ENCODE measurements at regions not wholly inside any gene's neighbourhood (a gene's known extent, or its start where the extent isn't known, plus 50 kb on each side); places are given as distances from the start of the nearest gene placed in this dataset.
"Not testable (repeated sequence)": the region's sequence is repeated elsewhere in the genome, so short reads cannot be mapped to it uniquely, and the experiment has no call there.

GRCh38 chr3:176839901-176840300 is 357.4 kb downstream of the TBL1XR1 start:
- no peak overlapping the region for H2AFZ ChIP-seq (ENCODE audit: low read depth)
- no peak overlapping the region for H3K4me2 ChIP-seq
- H3K36me3 ChIP-seq (ENCODE audit: insufficient read depth), result no peaks in the 10 kb centered on the region
- no peaks in the 10 kb centered on the region for H3K27me3 ChIP-seq (ENCODE audit: insufficient read depth, low read depth)
- no peak overlapping the region for H3K4me3 ChIP-seq (IDR thresholded peaks at IDR 0.05; ENCODE audit: insufficient read depth, low read depth, low read length)
- TF ChIP-seq, protein P1, sequence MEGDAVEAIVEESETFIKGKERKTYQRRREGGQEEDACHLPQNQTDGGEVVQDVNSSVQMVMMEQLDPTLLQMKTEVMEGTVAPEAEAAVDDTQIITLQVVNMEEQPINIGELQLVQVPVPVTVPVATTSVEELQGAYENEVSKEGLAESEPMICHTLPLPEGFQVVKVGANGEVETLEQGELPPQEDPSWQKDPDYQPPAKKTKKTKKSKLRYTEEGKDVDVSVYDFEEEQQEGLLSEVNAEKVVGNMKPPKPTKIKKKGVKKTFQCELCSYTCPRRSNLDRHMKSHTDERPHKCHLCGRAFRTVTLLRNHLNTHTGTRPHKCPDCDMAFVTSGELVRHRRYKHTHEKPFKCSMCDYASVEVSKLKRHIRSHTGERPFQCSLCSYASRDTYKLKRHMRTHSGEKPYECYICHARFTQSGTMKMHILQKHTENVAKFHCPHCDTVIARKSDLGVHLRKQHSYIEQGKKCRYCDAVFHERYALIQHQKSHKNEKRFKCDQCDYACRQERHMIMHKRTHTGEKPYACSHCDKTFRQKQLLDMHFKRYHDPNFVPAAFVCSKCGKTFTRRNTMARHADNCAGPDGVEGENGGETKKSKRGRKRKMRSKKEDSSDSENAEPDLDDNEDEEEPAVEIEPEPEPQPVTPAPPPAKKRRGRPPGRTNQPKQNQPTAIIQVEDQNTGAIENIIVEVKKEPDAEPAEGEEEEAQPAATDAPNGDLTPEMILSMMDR (conservative IDR thresholded peaks at IDR 0.05; ENCODE audit: low read depth, low read length), result no peak
- no peaks in the 10 kb centered on the region for H3K79me2 ChIP-seq (ENCODE audit: insufficient read depth, low read depth)
- no peaks in the 10 kb centered on the region for H3K4me1 ChIP-seq (ENCODE audit: low read depth, poor library complexity, severe bottlenecking)
- no peak overlapping the region for H3K27ac ChIP-seq
- no peak overlapping the region for H3K9ac ChIP-seq
- no peaks in the 10 kb centered on the region for H4K20me1 ChIP-seq (ENCODE audit: insufficient read depth)

- H3K36me3 ChIP-seq (ENCODE audit: insufficient read depth), result no peaks in the 10 kb centered on the region
- TF ChIP-seq, protein P1 (conservative IDR thresholded peaks at IDR 0.05; ENCODE audit: low read depth, low read length), result no peak
- H2AFZ ChIP-seq (ENCODE audit: low read depth), result no peak overlapping the region
- no peak overlapping the region for H3K4me2 ChIP-seq
- no peak overlapping the region for H3K9ac ChIP-seq
- H3K79me2 ChIP-seq (ENCODE audit: insufficient read depth, low read depth), result no peaks in the 10 kb centered on the region
- H3K4me1 ChIP-seq (ENCODE audit: low read depth, poor library complexity, severe bottlenecking), result no peaks in the 10 kb centered on the region
- no peaks in the 10 kb centered on the region for H3K27me3 ChIP-seq (ENCODE audit: insufficient read depth, low read depth)
- H3K27ac ChIP-seq, result no peak overlapping the region
- H4K20me1 ChIP-seq (ENCODE audit: insufficient read depth), result no peaks in the 10 kb centered on the region
- H3K4me3 ChIP-seq (IDR thresholded peaks at IDR 0.05; ENCODE audit: insufficient read depth, low read depth, low read length), result no peak overlapping the region
Observed at GRCh38 chr3:176839466-176839865, 357.8 kb downstream of the TBL1XR1 start.

- H3K4me1 ChIP-seq (ENCODE audit: low read depth, poor library complexity, severe bottlenecking); H3K36me3 ChIP-seq (ENCODE audit: insufficient read depth); H4K20me1 ChIP-seq (ENCODE audit: insufficient read depth); H3K4me3 ChIP-seq (IDR thresholded peaks at IDR 0.05; ENCODE audit: insufficient read depth, low read depth, low read length); H3K27ac ChIP-seq; H3K9ac ChIP-seq; H3K27me3 ChIP-seq (ENCODE audit: insufficient read depth, low read depth); H3K79me2 ChIP-seq (ENCODE audit: insufficient read depth, low read depth); H3K4me2 ChIP-seq; H2AFZ ChIP-seq (ENCODE audit: low read depth): not testable (repeated sequence)
Observed at GRCh38 chr3:176827244-176827643, 370.0 kb downstream of the TBL1XR1 start.

- Histone ChIP-seq H3K4me3 (IDR thresholded peaks at IDR 0.05; ENCODE audit: insufficient read depth, low read depth, low read length) (no peak overlapping the region), H3K4me1 (ENCODE audit: low read depth, poor library complexity, severe bottlenecking) (no peaks in the 10 kb centered on the region), H3K79me2 (ENCODE audit: insufficient read depth, low read depth) (no peaks in the 10 kb centered on the region), H2AFZ (ENCODE audit: low read depth) (no peak overlapping the region), H3K27ac (no peak overlapping the region), H3K36me3 (ENCODE audit: insufficient read depth) (no peaks in the 10 kb centered on the region), H3K27me3 (ENCODE audit: insufficient read depth, low read depth) (no peaks in the 10 kb centered on the region), H3K4me2 (no peak overlapping the region), H4K20me1 (ENCODE audit: insufficient read depth) (no peaks in the 10 kb centered on the region), H3K9ac (no peak overlapping the region)
- TF ChIP-seq, protein P1 (conservative IDR thresholded peaks at IDR 0.05; ENCODE audit: low read depth, low read length), result no peak
Observed at GRCh38 chr3:176824811-176825210, 372.5 kb downstream of the TBL1XR1 start.

DNA sequence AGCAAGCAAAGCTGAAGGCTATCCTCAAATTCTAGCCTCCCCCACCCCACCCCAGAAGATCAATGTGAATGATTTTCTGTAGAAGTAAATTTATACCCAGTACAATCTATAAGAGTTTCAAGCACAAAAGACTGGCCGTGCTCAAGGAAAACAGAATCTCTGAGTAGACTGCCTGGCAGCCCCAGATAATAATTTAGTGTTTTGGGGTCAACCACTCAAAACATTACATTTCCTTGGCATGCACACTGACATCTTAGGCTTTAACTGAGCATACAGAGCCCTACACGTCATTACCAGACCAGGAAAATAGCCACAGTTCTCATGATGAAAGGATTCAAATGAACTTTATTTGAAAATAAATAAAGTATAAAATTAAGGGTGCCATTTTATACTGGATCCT is 376.5 kb downstream of the TBL1XR1 start:
- no peaks in the 10 kb centered on the region for H3K79me2 ChIP-seq (ENCODE audit: insufficient read depth, low read depth)
- H3K27me3 ChIP-seq (ENCODE audit: insufficient read depth, low read depth), result no peaks in the 10 kb centered on the region
- no peak overlapping the region for H3K4me2 ChIP-seq
- no peaks in the 10 kb centered on the region for H4K20me1 ChIP-seq (ENCODE audit: insufficient read depth)
- H3K9ac ChIP-seq, result no peak overlapping the region
- no peak overlapping the region for H2AFZ ChIP-seq (ENCODE audit: low read depth)
- no peaks in the 10 kb centered on the region for H3K4me1 ChIP-seq (ENCODE audit: low read depth, poor library complexity, severe bottlenecking)
- no peak overlapping the region for H3K27ac ChIP-seq
- no peak overlapping the region for H3K4me3 ChIP-seq (IDR thresholded peaks at IDR 0.05; ENCODE audit: insufficient read depth, low read depth, low read length)
- no peaks in the 10 kb centered on the region for H3K36me3 ChIP-seq (ENCODE audit: insufficient read depth)
- TF ChIP-seq, protein P1 (conservative IDR thresholded peaks at IDR 0.05; ENCODE audit: low read depth, low read length), result no peak

All from KMS-11 (cell line).